ENCODE measurements at regions not wholly inside any gene's neighbourhood (a gene's known extent, or its start where the extent isn't known, plus 50 kb on each side); places are given as distances from the start of the nearest gene placed in this dataset.
"Not testable (repeated sequence)": the region's sequence is repeated elsewhere in the genome, so short reads cannot be mapped to it uniquely, and the experiment has no call there.

DNA sequence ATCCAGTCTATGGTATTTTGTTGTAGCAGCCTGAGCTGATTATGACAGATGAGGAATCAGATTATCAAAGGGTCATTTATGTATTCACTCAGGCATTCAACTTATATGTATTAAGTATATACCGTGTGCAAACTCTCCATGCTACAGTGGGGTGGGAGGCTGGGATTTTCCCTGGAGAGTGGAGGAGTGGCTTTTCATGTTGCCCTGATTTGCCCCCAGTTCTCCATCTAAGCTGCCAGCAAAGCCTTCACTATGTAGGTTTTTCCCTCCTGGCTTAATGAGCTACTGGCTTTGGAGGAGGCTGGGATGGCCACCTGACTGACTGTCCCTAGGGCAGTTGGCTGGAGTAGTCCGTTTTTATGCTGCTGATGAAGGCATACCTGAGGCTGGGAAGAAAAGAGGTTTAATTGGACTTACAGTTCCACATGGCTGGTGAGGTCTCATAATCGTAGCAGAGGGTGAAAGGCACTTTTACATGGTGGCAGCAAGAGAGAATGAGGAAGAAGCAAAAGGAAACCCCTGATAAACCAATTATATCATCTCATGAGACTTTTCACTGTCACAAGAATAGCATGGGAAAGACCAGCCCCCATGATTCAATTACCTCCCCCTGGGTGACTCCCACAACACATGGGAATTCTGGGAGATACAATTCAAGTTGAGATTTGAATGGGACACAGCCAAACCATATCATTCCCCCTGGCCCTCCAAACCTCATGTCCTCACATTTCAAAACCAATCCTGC is 253.9 kb downstream of the RPLP1 start:
- Histone ChIP-seq H3K27ac (no peak overlapping the region), H3K9me3 (no peaks in the 10 kb centered on the region), H3K27me3 (replicated peaks; ENCODE audit: insufficient read depth) (no peaks in the 10 kb centered on the region), H3K4me3 (no peak overlapping the region), H3K4me1 (replicated peaks) (no peaks in the 10 kb centered on the region), H3K36me3 (no peaks in the 10 kb centered on the region)
- no peak for DNase-seq (ENCODE audit: low spot score)
- no peak for TF ChIP-seq POLR2AphosphoS5 (IDR thresholded peaks at IDR 0.05)
- WGBS, result 91% methylated on average over 3 of the region's 3 CpGs
- intact Hi-C loops (cut with DNase I), result loop anchor here (10.0 kb wide), 2 partner anchors 88 to 498 kb away; no protein-coding TSS in a partner anchor

DNA sequence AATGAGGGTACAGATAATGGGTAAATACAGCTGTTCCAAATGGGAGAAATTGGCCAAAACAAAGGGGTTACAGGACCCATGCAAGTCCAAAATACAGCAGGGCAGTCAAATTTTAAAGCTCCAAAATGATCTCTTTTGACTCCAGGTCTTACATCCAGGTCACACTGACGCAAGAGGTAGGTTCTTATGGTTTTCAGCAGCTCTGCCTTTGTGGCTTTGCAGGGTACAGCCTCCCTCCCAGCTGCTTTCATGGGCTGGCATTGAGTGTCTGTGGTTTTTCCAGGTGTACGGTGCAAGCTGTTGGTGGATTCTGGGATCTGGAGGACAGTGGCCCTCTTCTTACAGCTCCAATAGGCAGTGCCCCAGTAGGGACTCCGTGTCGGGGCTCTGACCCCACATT is 254.6 kb downstream of the RPLP1 start:
- H3K27me3 ChIP-seq (replicated peaks; ENCODE audit: insufficient read depth); H3K9me3 ChIP-seq; DNase-seq (ENCODE audit: low spot score); H3K4me1 ChIP-seq (replicated peaks); H3K27ac ChIP-seq; H3K36me3 ChIP-seq; H3K4me3 ChIP-seq: not testable (repeated sequence)
- intact Hi-C loops (cut with DNase I), result loop anchor here (10.0 kb wide), 2 partner anchors 88 to 498 kb away; no protein-coding TSS in a partner anchor
- whole genome bisulfite sequencing, result 97% methylated on average over 4 of the region's 4 CpGs

DNA sequence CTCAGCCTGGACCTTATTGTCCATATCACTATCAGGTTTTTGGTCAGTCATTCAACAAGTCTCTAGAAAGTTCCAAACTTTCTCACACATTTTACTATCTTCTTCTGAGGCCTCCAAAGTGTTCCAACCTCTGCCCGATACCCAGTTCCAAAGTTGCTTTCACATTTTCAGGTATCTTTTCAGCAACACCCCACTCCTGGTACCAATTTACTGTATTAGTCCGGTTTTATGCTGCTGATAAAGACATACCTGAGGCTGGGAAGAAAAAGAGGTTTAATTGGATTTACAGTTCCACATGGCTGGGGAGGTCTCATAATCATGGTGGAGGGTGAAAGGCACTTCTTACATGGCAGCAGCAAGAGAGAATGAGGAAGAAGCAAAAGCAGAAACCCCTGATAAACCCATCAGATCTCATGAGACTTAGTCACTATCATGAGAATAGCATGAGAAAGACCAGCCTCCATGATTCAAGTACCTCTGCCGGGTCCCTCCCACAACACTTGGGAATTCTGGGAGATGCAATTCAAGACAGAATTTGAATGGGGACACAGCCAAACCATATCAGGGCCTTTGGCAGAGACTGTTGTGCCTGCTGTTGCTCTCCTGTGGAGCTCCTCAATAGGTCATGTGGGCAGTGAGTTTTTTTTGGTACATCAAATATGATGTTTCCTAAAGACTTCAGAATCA is 256.0 kb downstream of the RPLP1 start:
- not testable (repeated sequence) for H3K4me3 ChIP-seq; DNase-seq (ENCODE audit: low spot score); H3K4me1 ChIP-seq (replicated peaks); H3K9me3 ChIP-seq; H3K27ac ChIP-seq; H3K36me3 ChIP-seq; H3K27me3 ChIP-seq (replicated peaks; ENCODE audit: insufficient read depth)
- 92% methylated on average over 3 of the region's 3 CpGs for WGBS
- intact Hi-C loops (cut with DNase I), result loop anchor here (10.0 kb wide), 2 partner anchors 86 to 496 kb away; no protein-coding TSS in a partner anchor

GRCh38 chr15:69712991-69713390 is 260.4 kb downstream of the RPLP1 start:
- TF ChIP-seq POLR2AphosphoS5 (IDR thresholded peaks at IDR 0.05) (no peak), POLR2A (IDR thresholded peaks at IDR 0.05) (no peak)
- TF ChIP-seq, protein P1, sequence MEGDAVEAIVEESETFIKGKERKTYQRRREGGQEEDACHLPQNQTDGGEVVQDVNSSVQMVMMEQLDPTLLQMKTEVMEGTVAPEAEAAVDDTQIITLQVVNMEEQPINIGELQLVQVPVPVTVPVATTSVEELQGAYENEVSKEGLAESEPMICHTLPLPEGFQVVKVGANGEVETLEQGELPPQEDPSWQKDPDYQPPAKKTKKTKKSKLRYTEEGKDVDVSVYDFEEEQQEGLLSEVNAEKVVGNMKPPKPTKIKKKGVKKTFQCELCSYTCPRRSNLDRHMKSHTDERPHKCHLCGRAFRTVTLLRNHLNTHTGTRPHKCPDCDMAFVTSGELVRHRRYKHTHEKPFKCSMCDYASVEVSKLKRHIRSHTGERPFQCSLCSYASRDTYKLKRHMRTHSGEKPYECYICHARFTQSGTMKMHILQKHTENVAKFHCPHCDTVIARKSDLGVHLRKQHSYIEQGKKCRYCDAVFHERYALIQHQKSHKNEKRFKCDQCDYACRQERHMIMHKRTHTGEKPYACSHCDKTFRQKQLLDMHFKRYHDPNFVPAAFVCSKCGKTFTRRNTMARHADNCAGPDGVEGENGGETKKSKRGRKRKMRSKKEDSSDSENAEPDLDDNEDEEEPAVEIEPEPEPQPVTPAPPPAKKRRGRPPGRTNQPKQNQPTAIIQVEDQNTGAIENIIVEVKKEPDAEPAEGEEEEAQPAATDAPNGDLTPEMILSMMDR (IDR thresholded peaks at IDR 0.05), result no peak
- no peak for DNase-seq (ENCODE audit: low spot score)
- H3K27me3 ChIP-seq (replicated peaks; ENCODE audit: insufficient read depth), result no peaks in the 10 kb centered on the region
- intact Hi-C loops (cut with DNase I), result loop anchor here (10.0 kb wide), 1 partner anchor 762 kb away; no protein-coding TSS in a partner anchor
- H3K4me3 ChIP-seq, result no peak overlapping the region
- H3K36me3 ChIP-seq, result no peaks in the 10 kb centered on the region
- no peak overlapping the region for H3K27ac ChIP-seq
- no peaks in the 10 kb centered on the region for H3K4me1 ChIP-seq (replicated peaks)
- WGBS, result 88% methylated on average over 2 of the region's 2 CpGs
- no peaks in the 10 kb centered on the region for H3K9me3 ChIP-seq

- H3K4me1 ChIP-seq (replicated peaks), result no peaks in the 10 kb centered on the region
- TF ChIP-seq POLR2AphosphoS5 (IDR thresholded peaks at IDR 0.05), result no peak
- TF ChIP-seq, protein P1 (IDR thresholded peaks at IDR 0.05), result no peak
- TF ChIP-seq POLR2A (IDR thresholded peaks at IDR 0.05), result no peak
- 80% methylated on average over 9 of the region's 9 CpGs for WGBS
- intact Hi-C loops (cut with DNase I), result loop anchor here (10.0 kb wide), 1 partner anchor 761 kb away; no protein-coding TSS in a partner anchor
- no peaks in the 10 kb centered on the region for H3K27me3 ChIP-seq (replicated peaks; ENCODE audit: insufficient read depth)
- no peak overlapping the region for H3K27ac ChIP-seq
- H3K36me3 ChIP-seq, result no peaks in the 10 kb centered on the region
- no peak for DNase-seq (ENCODE audit: low spot score)
- no peak overlapping the region for H3K4me3 ChIP-seq
- no peaks in the 10 kb centered on the region for H3K9me3 ChIP-seq
Observed at GRCh38 chr15:69713726-69714559, 261.3 kb downstream of the RPLP1 start.

DNA sequence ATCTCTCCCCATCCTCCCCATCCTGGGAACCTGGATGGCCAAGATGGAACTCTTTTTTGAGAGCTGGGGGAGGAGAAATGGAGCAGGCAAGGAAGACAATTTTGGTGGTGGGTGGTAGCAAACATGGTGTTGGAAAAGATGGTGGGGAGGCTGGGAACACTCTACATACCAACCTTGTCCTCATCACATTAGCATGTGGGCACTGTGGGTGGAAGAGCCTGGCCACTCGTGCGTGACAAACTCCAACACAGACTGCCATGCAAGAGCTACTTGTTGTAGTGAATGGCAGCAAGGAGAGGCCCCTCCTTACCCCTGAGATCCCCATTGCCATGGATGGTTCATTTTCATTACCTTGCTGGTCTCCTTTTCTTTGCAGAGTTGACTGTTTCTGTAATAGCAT is 262.6 kb downstream of the RPLP1 start:
- Histone ChIP-seq H3K4me1 (replicated peaks) (no peaks in the 10 kb centered on the region), H3K27me3 (replicated peaks; ENCODE audit: insufficient read depth) (no peaks in the 10 kb centered on the region), H3K27ac (no peak overlapping the region), H3K36me3 (no peaks in the 10 kb centered on the region), H3K4me3 (no peak overlapping the region), H3K9me3 (no peaks in the 10 kb centered on the region)
- no peak for DNase-seq (ENCODE audit: low spot score)
- TF ChIP-seq POLR2AphosphoS5 (IDR thresholded peaks at IDR 0.05), result no peak
- TF ChIP-seq, protein P1 (IDR thresholded peaks at IDR 0.05), result no peak
- TF ChIP-seq POLR2A (IDR thresholded peaks at IDR 0.05), result no peak
- intact Hi-C loops (cut with DNase I), result loop anchor here (10.0 kb wide), 1 partner anchor 760 kb away; no protein-coding TSS in a partner anchor
- 50% methylated on average over 2 of the region's 2 CpGs for WGBS

Data from prostate gland (tissue), 2 donors.